SK-N-SH (cell line): ENCODE measurements at regions not wholly inside any gene's neighbourhood (a gene's known extent, or its start where the extent isn't known, plus 50 kb on each side); places are given as distances from the start of the nearest gene placed in this dataset.

ENCODE experiments used
- CTCF ChIA-PET: fragments of 300-600, 350-600 bp; formaldehyde crosslinking; extraction: SDS; loops from one replicate; lab custom pipeline; 2021; lab: Yijun Ruan, JAX
- POLR2A ChIA-PET: fragments of 350-600 bp; sonication (Branson Sonifier 250); formaldehyde crosslinking; extraction: SDS; loops from one replicate; lab custom pipeline; 2020; ENCODE audit warnings: antibody characterized with exemption, inconsistent platforms; lab: Yijun Ruan, JAX
- DNase-seq: peaks from one replicate; pipeline ENCODE4 v3.0.0; 2012
- H2AFZ ChIP-seq: fragments of 200-600 bp; sonication (generic); 2 replicates; pipeline ENCODE4 v1.8.1; 2016; ENCODE audit warnings: antibody characterized with exemption, mild to moderate bottlenecking, low read depth
- H3F3A ChIP-seq: fragments of 200-600 bp; sonication (generic); replicated peaks from 2 replicates; pipeline ENCODE3; 2016; ENCODE audit warnings: antibody characterized with exemption, mild to moderate bottlenecking; ENCODE audit not compliant: insufficient read depth
- H3K27ac ChIP-seq, 2 experiments: fragments of 200-500 bp in 1 of 2; fragments of 200-600 bp in 1 of 2; sonication (Bioruptor generic) in 1 of 2; sonication (generic), shearing (Covaris generic) in 1 of 2; 2 replicates each; pipeline versions ENCODE4 v1.5.1 to v1.6.1; 2014 to 2016; ENCODE audit warnings: low read depth in 2 of 2, inconsistent platforms in 1 of 2, low read length in 1 of 2, mild to moderate bottlenecking in 1 of 2, mixed read lengths in 1 of 2
- H3K27me3 ChIP-seq: fragments of 200-600 bp; sonication (generic), shearing (Covaris generic); 2 replicates; pipeline ENCODE4 v1.6.1; 2016; ENCODE audit warnings: mixed run types; ENCODE audit not compliant: insufficient read depth
- H3K36me3 ChIP-seq, 2 experiments: fragments of 200-500 bp in 1 of 2; fragments of 200-600 bp in 1 of 2; sonication (Bioruptor generic) in 1 of 2; sonication (generic) in 1 of 2; replicated peaks in 1 of 2; 2 replicates each; pipeline versions ENCODE3 to v1.5.1; 2014 to 2016; ENCODE audit warnings: low read length in 1 of 2, mild to moderate bottlenecking in 1 of 2; ENCODE audit not compliant: insufficient read depth in 2 of 2, control insufficient read depth in 1 of 2
- H3K4me1 ChIP-seq, 2 experiments: fragments of 200-500 bp in 1 of 2; fragments of 200-600 bp in 1 of 2; sonication (Bioruptor generic) in 1 of 2; sonication (generic), shearing (Covaris generic) in 1 of 2; 2 replicates each; pipeline versions ENCODE4 v1.5.1 to v1.6.1; 2014 to 2016; ENCODE audit warnings: low read depth in 1 of 2, low read length in 1 of 2, mixed run types in 1 of 2; ENCODE audit not compliant: insufficient read depth in 2 of 2, control insufficient read depth in 1 of 2
- H3K4me2 ChIP-seq: fragments of 200-600 bp; sonication (generic), shearing (Covaris generic); 2 replicates; pipeline ENCODE4 v1.6.1; 2017; ENCODE audit warnings: mixed run types
- H3K4me3 ChIP-seq, 2 experiments: fragments of 200-500 bp in 1 of 2; fragments of 200-600 bp in 1 of 2; sonication (Bioruptor generic) in 1 of 2; sonication (generic), shearing (Covaris generic) in 1 of 2; 2 replicates each; pipeline versions ENCODE4 v1.5.1 to v1.8.1; 2014 to 2016; ENCODE audit warnings: low read depth in 2 of 2, inconsistent platforms in 1 of 2, low read length in 1 of 2, mild to moderate bottlenecking in 1 of 2, mixed read lengths in 1 of 2, moderate library complexity in 1 of 2
- H3K79me2 ChIP-seq: fragments of 200-600 bp; sonication (generic); 2 replicates; pipeline ENCODE4 v1.8.1; 2017; ENCODE audit warnings: mild to moderate bottlenecking; ENCODE audit not compliant: insufficient read depth
- H3K9ac ChIP-seq: fragments of 200-600 bp; sonication (generic); 2 replicates; pipeline ENCODE4 v1.6.1; 2017; ENCODE audit warnings: mixed run types
- H3K9me2 ChIP-seq: fragments of 200-600 bp; sonication (generic); 2 replicates; pipeline ENCODE4 v1.6.1; 2017; ENCODE audit warnings: mixed run types
- H3K9me3 ChIP-seq: fragments of 200-600 bp; sonication (generic); 2 replicates; pipeline ENCODE4 v1.6.1; 2017; ENCODE audit warnings: mixed run types, mild to moderate bottlenecking, moderate library complexity
- H4K20me1 ChIP-seq: fragments of 200-600 bp; sonication (generic); 2 replicates; pipeline ENCODE4 v1.6.1; 2017; ENCODE audit warnings: mild to moderate bottlenecking, mixed run types; ENCODE audit not compliant: insufficient read depth
- CHD2 ChIP-seq: fragments of 150-350 bp; IDR thresholded peaks from 2 replicates; pipeline ENCODE4 v1.6.1; 2018; ENCODE audit warnings: low read length; ENCODE audit not compliant: partially characterized antibody
- ELF1 ChIP-seq: IDR thresholded peaks from 2 replicates; pipeline ENCODE4 v1.4.0; 2012
- EZH2phosphoT487 ChIP-seq: fragments of 200-600 bp; sonication (generic); IDR thresholded peaks from 2 replicates; pipeline ENCODE4 v1.6.1; 2017; ENCODE audit warnings: low read depth, mixed run types, mild to moderate bottlenecking, antibody characterized with exemption, moderate library complexity, borderline replicate concordance
- FOXJ3 ChIP-seq: sonication (generic); formaldehyde crosslinking; IDR thresholded peaks from 2 replicates; pipeline ENCODE4 v1.5.1; 2020; ENCODE audit warnings: mild to moderate bottlenecking, missing genetic modification reagents
- GATA2 ChIP-seq: sonication (generic); formaldehyde crosslinking; IDR thresholded peaks from 2 replicates; pipeline ENCODE4 v1.5.0; 2020; ENCODE audit warnings: mild to moderate bottlenecking, missing genetic modification reagents
- IRF3 ChIP-seq: fragments of 150-350 bp; IDR thresholded peaks from 2 replicates; pipeline ENCODE4 v1.6.1; 2016; ENCODE audit warnings: mild to moderate bottlenecking, low read depth, low read length
- MAX ChIP-seq: IDR thresholded peaks from 2 replicates; pipeline ENCODE4 v1.4.0; 2012; ENCODE audit warnings: low read depth
- MEF2A ChIP-seq: IDR thresholded peaks from 2 replicates; pipeline ENCODE4 v1.4.0; 2012; ENCODE audit warnings: low read depth, borderline replicate concordance
- MXI1 ChIP-seq: IDR thresholded peaks from 2 replicates; pipeline ENCODE4 v1.6.1; 2012; ENCODE audit warnings: mild to moderate bottlenecking, low read depth, low read length, improper control_type of control experiment
- NRF1 ChIP-seq: IDR thresholded peaks from 2 replicates; pipeline ENCODE4 v1.6.1; 2012; ENCODE audit warnings: low read depth, mild to moderate bottlenecking, low read length
- PBX3 ChIP-seq: IDR thresholded peaks from 2 replicates; pipeline ENCODE4; 2012
- POLR2AphosphoS5 ChIP-seq: IDR thresholded peaks from 2 replicates; pipeline ENCODE4 v1.6.1; 2012; ENCODE audit warnings: low read depth, low read length
- RAD21 ChIP-seq: IDR thresholded peaks from 2 replicates; pipeline ENCODE4 v1.6.1; 2012; ENCODE audit warnings: mild to moderate bottlenecking, low read length
- RXRA ChIP-seq: IDR thresholded peaks from 2 replicates; pipeline ENCODE4 v1.4.0; 2012; ENCODE audit warnings: low read depth, mild to moderate bottlenecking, borderline replicate concordance
- SIN3A ChIP-seq: IDR thresholded peaks from 2 replicates; pipeline ENCODE4 v1.6.1; 2012; ENCODE audit warnings: low read depth, mild to moderate bottlenecking, low read length, moderate library complexity, borderline replicate concordance
- SMC3 ChIP-seq: IDR thresholded peaks from 2 replicates; pipeline ENCODE4 v1.6.1; 2012; ENCODE audit warnings: low read depth, low read length, improper control_type of control experiment
- TCF12 ChIP-seq: IDR thresholded peaks from 2 replicates; pipeline ENCODE4 v1.4.0; 2012
- USF2 ChIP-seq: fragments of 150-350 bp; IDR thresholded peaks from 2 replicates; pipeline ENCODE4 v1.6.1; 2017; ENCODE audit warnings: antibody characterized with exemption, low read length, low read depth, borderline replicate concordance
- WGBS: methylation state at CpG from one replicate; pipeline ENCODE4 v1.1.6; 2017; ENCODE audit warnings: low lambda C conversion rate; 5-methylcytosine and 5-hydroxymethylcytosine counted together

- CTCF ChIA-PET = interaction anchor here (0.6 to 1.6 kb wide), 3 partner anchors 35 to 182 kb away, joined by 3 to 6 read pairs (median 4); no protein-coding TSS in a partner anchor
- no peak overlapping the region for H3K4me3 ChIP-seq
- H2AFZ ChIP-seq = no peak overlapping the region
- DNase-seq = no peak
- no peak overlapping the region for H3K27ac ChIP-seq
- no peaks in the 10 kb centered on the region for H3K9me2 ChIP-seq
- no peaks in the 10 kb centered on the region for H3F3A ChIP-seq
- TF ChIP-seq MEF2A (no peak), GATA2 (CRISPR knock-in tag) (no peak), SMC3 (no peak), IRF3 (no peak), RXRA (no peak), USF2 (no peak), MAX (no peak), NRF1 (no peak), SIN3A (no peak), TCF12 (no peak), EZH2phosphoT487 (no peak), MXI1 (no peak), POLR2AphosphoS5 (no peak), PBX3 (no peak), CHD2 (no peak), FOXJ3 (CRISPR knock-in tag) (no peak), RAD21 (no peak), ELF1 (no peak)
- no peaks in the 10 kb centered on the region for H3K36me3 ChIP-seq
- 15% methylated on average over 3 of the region's 3 CpGs for WGBS
- H3K4me1 ChIP-seq = no peaks in the 10 kb centered on the region
- no peaks in the 10 kb centered on the region for H3K27me3 ChIP-seq
- H3K79me2 ChIP-seq = no peaks in the 10 kb centered on the region
- POLR2A ChIA-PET = no interaction called here
- no peaks in the 10 kb centered on the region for H4K20me1 ChIP-seq
- H3K9me3 ChIP-seq = no peaks in the 10 kb centered on the region
- H3K9ac ChIP-seq = no peak overlapping the region
- H3K4me2 ChIP-seq = no peak overlapping the region
These were observed 390.7 kb downstream of the CCSER2 start for GRCh38 chr10:84718877-84719616.
